HL-60/S4 (cell line): ENCODE measurements at regions not wholly inside any gene's neighbourhood (a gene's known extent, or its start where the extent isn't known, plus 50 kb on each side); places are given as distances from the start of the nearest gene placed in this dataset.
"Not testable (repeated sequence)": the region's sequence is repeated elsewhere in the genome, so short reads cannot be mapped to it uniquely, and the experiment has no call there.

Source experiments
- in situ Hi-C: fragments of 300-500 bp; cut with MboI; formaldehyde crosslinking; loops from 2 replicates; pipeline ENCODE4 v1.14.3; 2022; ENCODE audit warnings: low sequenced_read_pairs

GRCh38 chr2:180699657-180700361, 280.6 kb upstream of the UBE2E3 start:
- in situ Hi-C loops = no loop called here

- in situ Hi-C loops = no loop called here
Measured at GRCh38 chr2:180698668-180699067, 281.7 kb upstream of the UBE2E3 start.

- in situ Hi-C loops = no loop called here
Measured at GRCh38 chr2:180695586-180696401, 284.6 kb upstream of the UBE2E3 start.

GRCh38 chr2:180694445-180695421, 285.7 kb upstream of the UBE2E3 start:
- in situ Hi-C loops = no loop called here

- in situ Hi-C loops = no loop called here
Measured at GRCh38 chr2:180692322-180692721, 288.1 kb upstream of the UBE2E3 start.

GRCh38 chr2:180691855-180692223, 288.6 kb upstream of the UBE2E3 start:
- in situ Hi-C loops = not testable (repeated sequence)

GRCh38 chr2:180691186-180691854, 289.1 kb upstream of the UBE2E3 start:
- in situ Hi-C loops = not testable (repeated sequence)

- in situ Hi-C loops = no loop called here
Measured at GRCh38 chr2:180690611-180691010, 289.8 kb upstream of the UBE2E3 start.

GRCh38 chr2:180682871-180683270, 297.5 kb upstream of the UBE2E3 start:
- in situ Hi-C loops = no loop called here

- in situ Hi-C loops = no loop called here
Measured at GRCh38 chr2:180679693-180680092, 300.7 kb upstream of the UBE2E3 start.

- in situ Hi-C loops = no loop called here
Measured at GRCh38 chr2:180678625-180678972, 301.8 kb upstream of the UBE2E3 start.

- in situ Hi-C loops = no loop called here
Measured at GRCh38 chr2:180677930-180678624, 302.3 kb upstream of the UBE2E3 start.

- in situ Hi-C loops = no loop called here
Measured at GRCh38 chr2:180677200-180677599, 303.2 kb upstream of the UBE2E3 start.

- in situ Hi-C loops = no loop called here
Measured at GRCh38 chr2:180676520-180677025, 303.8 kb upstream of the UBE2E3 start.

- in situ Hi-C loops = no loop called here
Measured at GRCh38 chr2:180675170-180675569, 305.2 kb upstream of the UBE2E3 start.

GRCh38 chr2:180672377-180672776, 308.0 kb upstream of the UBE2E3 start:
- in situ Hi-C loops = no loop called here

- in situ Hi-C loops = no loop called here
Measured at GRCh38 chr2:180670302-180671003, 310.0 kb upstream of the UBE2E3 start.

- in situ Hi-C loops = no loop called here
Measured at GRCh38 chr2:180669016-180669415, 311.4 kb upstream of the UBE2E3 start.

- in situ Hi-C loops = no loop called here
Measured at GRCh38 chr2:180664507-180664906, 315.9 kb upstream of the UBE2E3 start.
